GM19035 (cell line): ENCODE measurements at regions not wholly inside any gene's neighbourhood (a gene's known extent, or its start where the extent isn't known, plus 50 kb on each side); places are given as distances from the start of the nearest gene placed in this dataset.
"Not testable (repeated sequence)": the region's sequence is repeated elsewhere in the genome, so short reads cannot be mapped to it uniquely, and the experiment has no call there.

Experiments
- ATAC-seq: cut with Tn5 transposase; IDR thresholded peaks from one replicate; pipeline ENCODE4 v1.9.1; 2021; ENCODE audit not compliant: unreplicated experiment

- no peak for ATAC-seq
These were observed 477.5 kb upstream of the CCDC196 start for GRCh38 chr14:66008631-66009030.

- no peak for ATAC-seq
These were observed 477.1 kb upstream of the CCDC196 start for GRCh38 chr14:66009089-66009488.

- ATAC-seq = no peak
These were observed 475.5 kb upstream of the CCDC196 start for GRCh38 chr14:66010695-66011094.

GRCh38 chr14:66011855-66012254, 474.3 kb upstream of the CCDC196 start:
- no peak for ATAC-seq

- not testable (repeated sequence) for ATAC-seq
These were observed 472.6 kb upstream of the CCDC196 start for GRCh38 chr14:66013607-66014006.

GRCh38 chr14:66015071-66015780, 470.9 kb upstream of the CCDC196 start:
- no peak for ATAC-seq

- ATAC-seq = no peak
These were observed 468.2 kb upstream of the CCDC196 start for GRCh38 chr14:66017927-66018326.

- ATAC-seq = no peak
These were observed 463.6 kb upstream of the CCDC196 start for GRCh38 chr14:66022526-66022925.

GRCh38 chr14:66025779-66026178, 460.4 kb upstream of the CCDC196 start:
- ATAC-seq = no peak

GRCh38 chr14:66031981-66032380, 454.2 kb upstream of the CCDC196 start:
- not testable (repeated sequence) for ATAC-seq

- ATAC-seq = no peak
These were observed 453.4 kb upstream of the CCDC196 start for GRCh38 chr14:66032800-66033199.

GRCh38 chr14:66036547-66036946, 449.6 kb upstream of the CCDC196 start:
- no peak for ATAC-seq

- ATAC-seq = no peak
These were observed 448.8 kb upstream of the CCDC196 start for GRCh38 chr14:66037361-66037760.

GRCh38 chr14:66038212-66038611, 448.0 kb upstream of the CCDC196 start:
- no peak for ATAC-seq

GRCh38 chr14:66038618-66039017, 447.6 kb upstream of the CCDC196 start:
- ATAC-seq = no peak

GRCh38 chr14:66039495-66039894, 446.7 kb upstream of the CCDC196 start:
- ATAC-seq = no peak

- ATAC-seq = no peak
These were observed 444.6 kb upstream of the CCDC196 start for GRCh38 chr14:66041582-66041981.

GRCh38 chr14:66043921-66044320, 442.2 kb upstream of the CCDC196 start:
- ATAC-seq = no peak

- no peak for ATAC-seq
These were observed 440.6 kb upstream of the CCDC196 start for GRCh38 chr14:66045572-66046021.

- no peak for ATAC-seq
These were observed 440.1 kb upstream of the CCDC196 start for GRCh38 chr14:66046035-66046434.

- ATAC-seq = no peak
These were observed 439.6 kb upstream of the CCDC196 start for GRCh38 chr14:66046591-66046990.

GRCh38 chr14:66056268-66056907, 429.8 kb upstream of the CCDC196 start:
- no peak for ATAC-seq
